GM18867 (cell line): ENCODE measurements at regions not wholly inside any gene's neighbourhood (a gene's known extent, or its start where the extent isn't known, plus 50 kb on each side); places are given as distances from the start of the nearest gene placed in this dataset.

Source experiments
- ATAC-seq: cut with Tn5 transposase; IDR thresholded peaks from one replicate; pipeline ENCODE4 v1.9.1; 2021; ENCODE audit warnings: mild to moderate bottlenecking, moderate library complexity; ENCODE audit not compliant: unreplicated experiment

DNA sequence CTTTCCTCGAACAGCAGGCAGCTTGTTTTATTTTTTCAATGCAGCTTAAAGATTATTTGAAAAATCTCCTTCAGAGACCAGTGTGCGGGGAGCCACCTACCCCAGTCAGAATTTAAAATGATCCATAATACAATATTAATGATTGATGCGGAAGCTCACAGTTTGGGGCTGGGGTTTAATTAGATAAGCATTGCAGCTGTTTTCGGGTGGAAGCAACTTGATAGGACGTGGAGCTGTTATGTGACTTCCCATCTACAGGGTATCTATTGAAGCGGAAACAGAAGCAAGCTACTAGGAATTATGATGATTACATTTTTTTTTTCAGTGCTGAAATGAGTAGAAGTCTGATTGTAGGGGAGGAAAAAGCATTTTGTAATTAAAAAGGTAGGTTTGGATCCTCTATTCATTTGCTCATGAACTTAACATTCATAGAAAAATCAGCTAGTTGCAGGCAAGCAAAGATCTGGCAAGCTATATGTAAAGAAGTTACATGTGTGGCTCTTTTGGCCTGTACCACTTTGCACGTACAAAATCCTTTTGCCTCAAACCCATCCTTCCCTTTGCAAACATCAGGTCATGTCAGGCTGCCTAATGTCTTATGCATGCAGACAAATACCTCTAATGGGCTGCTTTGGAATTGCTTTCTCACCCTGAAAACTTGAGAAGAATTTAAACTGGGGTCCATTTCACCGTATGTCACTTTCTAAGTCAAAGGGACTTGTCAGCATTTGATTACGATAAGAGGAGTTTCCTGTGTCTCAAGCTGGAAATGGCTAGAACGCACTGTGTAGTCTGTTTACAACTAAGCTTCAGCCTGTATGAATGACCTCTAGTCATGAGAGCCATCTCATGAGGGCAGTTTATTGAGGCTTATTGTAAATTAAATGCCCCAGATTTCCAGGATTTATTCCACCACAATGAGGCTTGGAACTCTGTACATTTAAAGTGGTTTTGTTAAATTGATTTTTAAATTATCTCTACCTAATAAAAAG lies 267.1 kb upstream of the TMTC4 start:
- no peak for ATAC-seq

DNA sequence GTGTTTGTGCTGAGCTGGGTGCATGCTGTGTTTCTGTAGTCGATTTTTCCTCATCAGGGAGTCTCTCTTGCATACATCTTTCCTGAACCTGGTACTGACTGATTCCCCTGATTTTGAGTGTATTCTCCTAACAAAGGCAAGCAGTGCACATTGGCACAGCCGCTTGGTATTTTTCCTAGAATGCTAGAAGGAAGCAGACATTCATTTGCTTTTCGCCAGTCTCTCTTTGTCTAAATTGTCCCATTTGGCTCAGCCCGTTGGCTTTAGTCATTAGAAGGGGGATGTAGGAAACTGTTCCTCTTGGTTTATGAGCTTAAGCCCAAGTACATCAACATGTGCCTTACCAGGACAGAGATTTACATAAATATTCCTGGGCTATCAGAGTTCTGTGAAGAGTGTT lies 266.1 kb upstream of the TMTC4 start:
- ATAC-seq, result no peak

DNA sequence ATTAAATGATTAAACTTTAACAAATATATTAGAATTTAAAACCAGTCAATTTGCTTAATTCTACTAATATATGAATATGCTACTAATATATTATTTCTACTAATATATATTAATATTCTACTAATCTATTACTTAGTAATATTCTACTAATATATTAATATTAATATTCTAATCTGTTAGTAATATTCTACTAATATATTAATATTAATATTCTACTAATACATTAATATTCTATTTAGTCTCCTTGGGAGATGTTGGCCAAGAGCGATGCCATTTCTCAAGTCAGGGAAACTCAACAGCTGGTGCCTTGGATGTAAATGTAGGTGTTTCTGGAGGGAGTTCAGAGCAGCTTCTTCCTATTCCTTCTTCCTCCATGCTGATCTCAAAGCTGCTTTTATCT lies 259.2 kb upstream of the TMTC4 start:
- no peak for ATAC-seq

DNA sequence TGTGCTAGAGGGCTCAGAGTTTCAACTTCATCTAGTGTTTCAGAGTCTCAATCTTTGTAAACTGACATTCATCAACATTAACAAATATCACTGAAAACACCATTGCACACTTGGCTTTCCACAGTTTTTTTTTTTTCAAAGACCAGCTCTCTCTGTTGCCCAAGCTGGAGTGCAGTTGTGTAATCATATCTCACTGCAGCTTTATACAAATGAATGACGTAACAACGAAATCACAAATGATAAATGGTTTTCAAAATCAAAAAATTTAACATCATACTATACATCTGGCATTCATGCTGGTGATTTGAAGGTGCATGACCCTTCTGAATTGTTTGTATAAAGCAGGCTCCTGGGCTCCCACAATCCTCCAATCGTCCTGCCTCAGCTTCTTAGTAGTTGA lies 248.0 kb upstream of the TMTC4 start:
- ATAC-seq, result no peak

DNA sequence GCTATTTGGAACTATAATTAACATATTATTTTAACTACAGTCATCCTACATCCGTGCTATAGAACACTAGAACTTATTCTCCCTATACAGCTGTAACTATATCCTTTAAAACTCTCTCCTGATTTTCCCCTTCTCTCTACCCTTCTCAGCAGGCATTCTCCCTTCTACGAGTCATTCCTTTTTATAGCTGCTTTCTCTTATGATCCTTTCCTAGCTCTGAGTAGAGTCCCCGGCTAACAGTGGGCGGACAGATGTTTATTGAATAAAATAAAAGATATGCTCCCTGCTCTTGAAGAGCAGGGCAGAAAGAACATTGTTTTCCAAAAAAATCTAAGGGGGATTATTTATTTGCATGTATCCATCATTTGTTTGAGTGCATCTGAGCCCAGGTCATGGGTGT lies 246.5 kb upstream of the TMTC4 start:
- no peak for ATAC-seq

DNA sequence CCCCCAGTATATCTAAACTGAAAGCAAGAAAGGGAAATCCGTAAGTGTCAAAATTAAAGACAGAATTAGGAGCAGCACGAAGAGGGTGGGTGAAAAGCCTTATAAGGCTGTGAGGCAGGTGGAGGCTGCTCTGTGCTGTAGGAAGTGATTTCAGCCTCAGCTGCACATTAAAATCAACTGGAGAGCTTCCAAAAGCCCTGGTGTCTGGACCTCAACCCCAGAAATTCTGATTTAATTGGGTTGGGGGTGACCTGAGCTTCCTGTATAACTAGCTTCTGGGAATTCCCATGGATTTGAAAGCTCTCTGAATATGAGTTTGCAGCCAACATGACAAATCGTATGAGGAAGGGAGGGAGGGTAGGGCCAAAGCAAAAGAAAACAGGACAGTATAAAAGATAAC lies 242.4 kb upstream of the TMTC4 start:
- no peak for ATAC-seq

DNA sequence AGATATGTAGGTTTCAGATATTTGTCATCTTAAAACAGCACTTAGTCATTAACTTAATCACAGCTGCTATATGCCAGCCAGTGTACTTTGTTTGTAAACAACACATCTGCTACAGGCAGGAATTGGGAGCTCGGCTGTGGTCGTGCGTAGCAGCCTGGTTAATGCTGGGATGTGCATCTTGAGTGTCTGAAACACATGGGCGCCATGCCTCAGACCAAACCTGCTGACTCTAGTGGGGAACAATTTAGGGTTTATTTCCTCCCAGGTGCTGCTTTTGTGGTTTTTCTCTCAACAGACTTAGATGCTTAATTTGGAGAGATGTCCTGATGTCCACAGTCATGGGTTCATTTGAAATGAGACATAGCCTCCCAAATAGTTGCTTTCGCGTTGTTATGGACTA lies 238.5 kb upstream of the TMTC4 start:
- no peak for ATAC-seq

DNA sequence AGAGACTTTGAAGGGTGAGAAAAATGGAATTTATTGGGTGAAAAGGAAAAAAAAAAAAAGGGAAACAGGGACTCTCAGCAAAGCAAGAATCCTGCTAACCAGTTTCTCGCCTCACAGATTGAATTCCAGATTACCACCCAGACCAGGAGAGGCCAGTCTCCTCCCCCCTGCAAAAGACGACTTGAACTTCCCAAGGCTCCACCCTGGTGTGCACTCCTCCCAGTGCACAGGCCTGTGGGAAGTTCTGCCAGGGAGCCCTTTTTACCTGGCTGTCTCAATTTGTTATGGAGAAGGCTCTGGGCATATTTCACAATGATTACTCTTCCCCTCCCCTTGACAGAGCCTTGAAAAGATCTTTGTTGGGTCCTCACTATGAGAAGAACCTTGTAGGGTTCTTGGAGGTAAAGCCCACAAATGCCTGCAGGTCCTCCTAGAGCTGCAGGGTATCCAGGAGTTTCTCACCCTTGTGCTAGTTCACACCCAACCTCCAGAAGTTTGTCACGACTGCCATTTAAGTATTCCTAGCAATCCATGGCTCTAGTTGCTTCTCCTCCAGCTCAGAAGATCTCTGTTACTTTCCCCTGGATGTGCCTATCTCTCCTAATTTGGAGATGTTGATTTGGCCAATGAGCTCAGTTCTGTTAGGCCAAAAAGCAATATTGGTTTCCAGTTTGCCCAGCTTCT lies 229.8 kb upstream of the TMTC4 start:
- ATAC-seq, result no peak

DNA sequence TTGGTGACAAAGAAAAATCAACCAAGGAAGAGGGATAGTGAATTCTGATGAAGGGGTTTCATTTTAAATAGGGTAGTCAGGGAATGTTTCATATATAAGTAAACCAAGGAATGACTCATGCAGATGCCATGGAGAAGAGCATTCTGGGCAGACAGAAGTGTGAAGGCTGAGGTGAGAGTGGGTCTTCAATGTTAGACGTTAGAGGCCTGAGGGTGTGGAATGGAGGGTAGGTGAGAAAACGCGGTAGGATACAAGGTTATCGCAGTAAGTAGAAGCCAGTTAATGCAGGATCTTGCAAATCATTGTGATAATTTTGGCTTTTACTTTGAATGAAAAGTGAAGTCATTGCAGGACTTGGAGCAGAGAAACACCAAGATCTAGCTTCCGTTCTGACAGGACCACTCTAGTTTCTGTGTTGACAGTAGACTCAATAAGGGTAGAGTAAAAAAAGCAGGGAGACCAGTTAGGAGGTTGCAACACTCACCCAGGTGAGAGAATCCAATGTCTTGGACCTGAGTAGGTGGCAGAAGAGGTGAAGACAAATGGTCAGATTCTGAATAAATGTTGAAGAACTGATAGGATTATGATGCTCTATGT lies 225.2 kb upstream of the TMTC4 start:
- no peak for ATAC-seq

DNA sequence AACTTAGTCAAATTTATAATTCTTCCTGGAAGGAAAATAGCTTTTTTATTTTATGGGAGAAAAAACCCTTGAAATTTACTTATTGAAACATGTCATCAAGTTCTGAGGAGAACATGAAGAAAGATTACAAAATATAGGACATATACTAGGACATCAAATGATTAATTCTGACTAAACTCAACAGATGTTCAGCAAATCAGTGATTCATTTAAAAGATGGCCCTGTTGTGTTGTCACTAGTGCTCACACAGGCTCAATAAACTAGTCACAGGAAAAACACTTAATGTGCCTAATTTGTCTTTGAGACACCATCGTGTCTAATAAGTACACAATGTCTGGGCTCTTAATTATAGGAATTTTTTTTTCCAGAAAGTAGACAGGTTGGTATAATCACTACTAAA lies 223.8 kb upstream of the TMTC4 start:
- no peak for ATAC-seq

DNA sequence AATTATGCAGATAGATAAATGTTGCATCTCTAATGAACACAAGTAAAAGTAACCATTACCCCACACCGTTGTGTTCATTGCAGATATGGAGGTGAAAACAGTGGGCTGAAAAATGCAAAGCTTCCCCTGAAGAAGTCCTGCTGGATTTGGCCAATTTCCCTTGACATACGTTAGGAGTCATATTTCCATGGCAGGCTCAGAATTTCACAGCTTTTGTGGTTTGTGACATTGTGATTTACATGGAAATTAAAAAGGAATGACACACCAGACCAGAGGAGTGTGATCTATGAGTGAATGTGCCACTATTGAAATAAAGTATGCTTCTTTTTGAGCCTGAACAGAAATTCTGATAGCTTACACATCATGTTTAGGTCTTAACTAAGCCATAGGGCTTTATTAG lies 221.1 kb upstream of the TMTC4 start:
- no peak for ATAC-seq

DNA sequence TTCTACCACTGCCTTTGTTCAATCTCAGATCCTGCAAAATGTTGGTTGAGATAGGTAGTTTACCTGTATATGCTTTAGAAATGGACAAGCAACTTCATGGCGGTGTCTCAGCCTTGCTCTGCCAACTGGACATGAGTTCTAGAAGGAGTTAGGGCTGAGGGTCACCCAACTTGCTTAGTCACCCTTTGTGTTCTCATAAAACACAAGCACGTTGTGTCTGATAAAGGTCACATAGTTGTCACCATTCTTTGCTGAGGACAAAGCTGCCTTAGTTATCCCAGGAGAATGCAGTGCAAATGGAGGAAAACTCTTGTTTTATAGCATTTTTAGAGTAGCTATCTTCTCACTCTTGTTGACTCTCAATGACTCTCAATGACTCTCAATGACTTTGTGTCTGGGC lies 218.4 kb upstream of the TMTC4 start:
- no peak for ATAC-seq

DNA sequence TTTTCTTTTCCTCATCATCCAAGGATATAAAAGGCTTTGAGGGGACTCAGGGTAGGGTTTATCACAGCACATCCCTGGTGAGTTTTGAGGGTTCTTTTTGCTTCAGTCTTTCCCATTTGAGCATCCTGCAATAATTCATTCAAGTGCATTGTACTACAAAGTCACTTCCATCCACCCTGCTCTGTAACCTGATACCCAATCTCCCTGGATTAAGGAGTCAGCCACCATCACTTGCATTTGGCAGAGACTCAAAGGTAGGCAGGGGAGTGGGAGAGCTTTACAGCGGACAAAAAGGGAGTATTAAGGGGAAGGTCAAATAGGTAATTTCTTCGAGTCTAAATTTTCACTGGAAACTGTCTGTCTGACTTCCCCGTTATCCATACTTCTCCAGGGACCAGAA lies 216.1 kb upstream of the TMTC4 start:
- ATAC-seq, result no peak

DNA sequence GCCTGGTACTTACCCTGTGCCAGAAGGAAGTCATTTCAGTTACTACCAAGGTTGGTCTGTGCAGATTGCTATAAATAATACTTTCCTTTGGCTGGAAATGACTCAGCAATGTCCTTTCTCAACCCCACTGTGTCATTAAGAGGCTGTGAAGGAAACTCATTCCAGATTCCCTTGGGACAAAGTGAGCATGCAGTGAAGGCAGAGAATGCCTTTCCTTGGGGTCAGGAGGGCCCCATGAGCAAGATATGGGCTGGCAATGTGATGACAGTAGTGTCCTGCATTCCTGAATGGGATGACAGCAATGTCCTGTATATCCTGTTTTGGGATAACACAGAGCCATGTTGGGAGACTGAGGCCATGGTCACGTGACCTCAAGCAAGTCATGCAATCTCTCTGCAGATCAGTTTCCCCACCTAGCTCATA lies 213.1 kb upstream of the TMTC4 start:
- no peak for ATAC-seq

DNA sequence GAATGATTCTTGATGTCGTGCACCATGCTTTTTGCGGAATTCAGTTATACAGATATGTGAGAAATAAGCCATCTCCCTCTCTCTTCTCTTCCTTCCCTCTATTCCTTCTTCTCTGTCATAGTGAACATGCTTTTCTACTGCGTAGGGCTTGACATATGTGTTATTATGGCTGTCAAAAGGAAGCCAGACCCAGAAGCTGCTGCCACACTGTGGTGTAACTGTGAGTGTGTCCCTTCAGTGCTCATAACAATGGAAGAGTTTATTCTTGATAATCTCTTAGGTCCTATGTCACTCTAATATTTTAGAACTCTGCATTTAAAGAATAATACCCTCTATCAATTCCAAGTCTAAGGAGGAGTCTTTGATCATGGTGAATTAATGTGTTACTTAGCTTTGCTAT lies 208.9 kb upstream of the TMTC4 start:
- no peak for ATAC-seq

DNA sequence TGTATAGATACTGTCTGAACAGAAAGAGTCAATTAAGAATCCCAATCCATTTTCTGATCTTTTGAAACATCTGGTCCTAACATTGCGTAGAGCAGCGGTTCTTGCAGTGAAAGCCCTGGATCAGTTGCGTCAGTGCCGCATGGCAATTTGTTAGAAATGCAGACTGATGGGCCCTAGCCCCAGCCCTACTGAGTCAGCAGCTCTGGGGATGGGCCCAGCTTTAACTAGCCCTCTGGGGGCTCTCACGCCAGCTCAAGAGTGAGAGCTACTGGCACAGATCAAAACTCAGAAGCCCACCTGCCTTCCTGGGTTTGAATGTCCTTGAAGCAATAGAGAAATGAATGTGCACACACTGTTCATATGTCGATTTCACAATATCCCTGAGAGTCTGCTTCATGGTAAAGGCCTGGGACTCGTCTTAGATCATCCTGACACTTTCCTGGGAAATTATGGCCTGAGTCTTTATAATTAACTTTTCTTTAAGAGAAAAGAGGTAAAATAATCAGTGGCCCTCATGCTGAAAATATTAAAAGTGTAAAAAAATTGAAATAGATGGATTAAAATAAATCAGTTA lies 206.8 kb upstream of the TMTC4 start:
- no peak for ATAC-seq

DNA sequence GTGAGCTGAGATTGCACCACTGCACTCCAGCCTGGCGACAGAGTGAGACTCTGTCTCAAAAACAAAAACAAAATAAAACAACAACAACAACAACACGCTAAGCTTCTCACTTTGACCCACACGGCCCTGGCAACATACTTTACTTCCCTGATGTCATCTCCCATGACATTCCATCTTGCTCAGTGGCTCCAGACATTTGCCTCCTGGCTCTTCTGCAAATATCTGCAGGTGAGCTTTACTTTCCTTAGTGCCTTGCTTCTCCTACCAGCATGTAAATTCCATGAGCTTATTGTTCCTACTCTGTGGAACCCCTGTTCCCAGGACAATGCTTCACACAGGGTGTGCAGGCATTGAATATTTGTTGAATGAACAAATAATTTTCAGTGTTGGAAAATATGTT lies 205.6 kb upstream of the TMTC4 start:
- no peak for ATAC-seq

DNA sequence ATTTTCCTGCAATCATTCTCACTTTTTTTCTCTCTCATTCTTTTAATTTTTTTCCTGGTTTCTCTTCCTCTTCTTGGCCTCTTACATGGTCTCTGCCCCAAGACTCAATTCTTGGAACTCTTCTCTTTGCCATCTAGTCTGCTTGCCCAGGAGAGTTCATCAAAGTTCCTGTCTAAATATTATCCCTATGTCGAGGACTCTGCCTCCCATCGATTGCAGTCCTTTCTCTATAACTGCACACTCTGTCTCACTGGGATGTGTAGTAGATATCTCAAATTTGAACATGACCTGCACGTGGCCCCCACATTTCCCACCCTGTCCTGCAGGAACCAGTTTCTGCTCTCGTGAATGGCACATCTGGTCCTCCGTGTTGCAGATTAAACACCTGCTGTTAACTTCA lies 204.7 kb upstream of the TMTC4 start:
- no peak for ATAC-seq

DNA sequence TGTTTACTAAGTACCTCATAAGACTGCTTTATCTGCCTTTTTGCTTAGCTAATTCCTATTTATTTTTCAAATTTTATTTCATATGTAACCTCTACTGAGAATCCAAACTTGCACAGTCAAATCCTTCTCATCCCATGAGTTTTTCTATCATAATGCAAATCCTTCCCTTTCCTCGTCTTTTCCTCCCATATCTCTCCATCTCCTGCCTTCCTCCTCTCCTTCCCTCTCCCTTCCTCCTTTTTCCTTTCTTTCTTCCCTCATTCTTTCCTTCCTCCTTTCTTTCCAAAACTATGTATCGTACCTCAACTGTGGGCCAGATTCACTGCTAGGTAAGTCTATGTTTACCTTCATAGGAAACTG lies 201.4 kb upstream of the TMTC4 start:
- no peak for ATAC-seq

DNA sequence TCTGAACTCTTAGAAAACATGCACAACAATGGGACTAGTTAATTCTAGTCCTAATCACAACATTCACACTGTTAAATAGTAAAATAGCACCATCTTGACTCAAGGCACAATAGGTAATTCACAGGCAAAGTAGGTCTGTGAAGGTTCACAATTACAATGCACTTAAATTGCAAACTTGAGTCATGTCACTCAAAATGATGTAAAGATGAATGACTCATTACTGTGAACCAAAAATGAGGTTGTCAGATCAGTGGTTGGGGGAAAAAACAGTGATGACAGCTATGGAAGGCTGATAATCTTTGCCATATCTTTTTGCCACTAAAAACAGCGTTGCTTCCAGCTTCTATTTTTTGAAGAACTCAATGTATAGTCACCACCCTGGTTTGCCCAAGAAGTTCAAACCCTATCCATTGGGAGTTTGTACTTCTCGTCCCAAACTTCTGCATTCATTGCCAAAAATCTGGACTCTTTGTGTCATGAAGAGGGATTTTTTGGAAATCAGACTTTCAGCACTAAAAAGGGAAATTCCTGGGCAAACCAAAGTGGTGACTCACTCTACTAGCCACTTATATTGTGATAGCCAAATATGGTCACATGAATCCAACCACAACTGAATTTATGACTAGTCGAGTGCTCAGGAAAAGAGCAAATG lies 200.9 kb upstream of the TMTC4 start:
- peak; percentile 53 for ATAC-seq

DNA sequence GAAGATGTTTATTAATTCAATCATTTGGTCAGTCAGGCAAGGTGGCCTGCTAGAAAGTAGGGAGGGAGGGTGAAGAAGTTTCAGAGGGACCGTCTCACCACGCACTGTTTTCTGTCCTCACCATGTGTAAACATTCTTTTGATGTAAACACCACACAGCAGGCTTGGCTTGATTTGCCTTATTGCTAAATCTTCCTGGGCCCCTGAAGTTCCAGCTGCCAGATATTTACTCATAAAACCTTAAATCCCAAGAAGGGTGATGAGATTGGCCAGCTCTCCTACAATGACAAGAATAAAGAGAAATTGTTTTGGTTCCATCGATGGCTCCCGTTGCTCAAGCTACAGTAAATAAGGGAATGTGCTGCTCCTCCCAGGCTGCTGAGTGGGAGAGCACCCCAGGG lies 198.2 kb upstream of the TMTC4 start:
- no peak for ATAC-seq
